GM12878 (cell line): ENCODE measurements at regions not wholly inside any gene's neighbourhood (a gene's known extent, or its start where the extent isn't known, plus 50 kb on each side); places are given as distances from the start of the nearest gene placed in this dataset.

Source experiments
- ATAC-seq: fragments of 200-7000 bp; cut with Tn5 transposase; 3 replicates; pipeline ENCODE4 v1.9.1; 2020; ENCODE audit warnings: mild to moderate bottlenecking, moderate library complexity
- BruUV-seq: library from RNA; stranded (reverse); fragments of 400-500 nt; replicated peaks from 2 replicates; lab custom pipeline; 2021; lab: Mats Ljungman, UMichigan
- CTCF ChIA-PET: fragments of 300-600 bp; sonication (Branson Sonifier 250); formaldehyde crosslinking; extraction: SDS; loops from one replicate; lab custom pipeline; 2021; ENCODE audit warnings: inconsistent platforms; lab: Yijun Ruan, JAX
- POLR2A ChIA-PET: fragments of 350-600 bp; formaldehyde crosslinking; extraction: SDS; loops from one replicate; lab custom pipeline; 2021; ENCODE audit warnings: inconsistent platforms; lab: Charles Lee
- RAD21 ChIA-PET: fragments of 300-600 bp; sonication (Branson Sonifier 250); formaldehyde crosslinking; loops from one replicate; lab custom pipeline; 2023; ENCODE audit warnings: antibody characterized with exemption; ENCODE audit not compliant: unreplicated experiment; lab: Charles Lee
- SMC1A ChIA-PET: fragments of 300-600 bp; sonication (Branson Sonifier 250); formaldehyde crosslinking; loops from one replicate; lab custom pipeline; 2023; ENCODE audit not compliant: unreplicated experiment, uncharacterized antibody; lab: Charles Lee
- DNase-seq: peaks from one replicate; pipeline ENCODE4 v3.0.0-alpha.2; 2011; ENCODE audit warnings: low read depth, low spot score
- FAIRE-seq: peaks from 3 replicates; lab custom pipeline; 2011; peaks lifted over from hg19 to GRCh38; lab: Jason Lieb, UNC
- H2AFZ ChIP-seq: 2 replicates; pipeline ENCODE4 v1.6.0; 2011; ENCODE audit warnings: low read depth, low read length, control low read depth; ENCODE audit not compliant: control insufficient read depth
- H3K27ac ChIP-seq: 2 replicates; pipeline ENCODE4 v1.5.1; 2011; ENCODE audit warnings: control low read depth; ENCODE audit not compliant: control insufficient read depth, insufficient read depth
- H3K27me3 ChIP-seq, 2 experiments: replicated peaks in 1 of 2; 2 replicates each; pipeline versions ENCODE4 v1.6.0 to v1.6.1; 2011; ENCODE audit warnings: low read length in 1 of 2; ENCODE audit not compliant: control insufficient read depth in 2 of 2, insufficient read depth in 2 of 2
- H3K36me3 ChIP-seq, 2 experiments: 2 replicates each; pipeline ENCODE4 v1.5.1; 2011; ENCODE audit warnings: low read length in 1 of 2; ENCODE audit not compliant: control insufficient read depth in 2 of 2, insufficient read depth in 2 of 2
- H3K4me1 ChIP-seq: 2 replicates; pipeline ENCODE4 v1.6.1; 2011; ENCODE audit warnings: mild to moderate bottlenecking, low read length, moderate library complexity, mixed read lengths; ENCODE audit not compliant: control insufficient read depth, insufficient read depth
- H3K4me2 ChIP-seq: 2 replicates; pipeline ENCODE4 v1.6.0; 2011; ENCODE audit warnings: control low read depth; ENCODE audit not compliant: control insufficient read depth, insufficient read depth
- H3K4me3 ChIP-seq: fragments of 200-600 bp; sonication (generic); 2 replicates; pipeline ENCODE4 v1.5.1; 2016
- H3K79me2 ChIP-seq: 2 replicates; pipeline ENCODE4 v1.6.0; 2011; ENCODE audit warnings: low read length; ENCODE audit not compliant: control insufficient read depth, insufficient read depth
- H3K9ac ChIP-seq: 2 replicates; pipeline ENCODE4 v1.8.0; 2011; ENCODE audit warnings: low read length, control low read depth, mixed read lengths; ENCODE audit not compliant: control insufficient read depth, insufficient read depth
- H3K9me3 ChIP-seq: replicated peaks from 3 replicates; pipeline ENCODE4 v1.5.1; 2011; ENCODE audit warnings: mild to moderate bottlenecking, low read length; ENCODE audit not compliant: control insufficient read depth, insufficient read depth
- H4K20me1 ChIP-seq: 2 replicates; pipeline ENCODE4 v1.6.0; 2011; ENCODE audit not compliant: control insufficient read depth, insufficient read depth
- BACH1 ChIP-seq: fragments of 450-650 bp; IDR thresholded peaks from 2 replicates; pipeline ENCODE4 v1.6.1; 2017; ENCODE audit warnings: mild to moderate bottlenecking, borderline replicate concordance
- HDGF ChIP-seq: fragments of 450-650 bp; IDR thresholded peaks from 2 replicates; pipeline ENCODE4 v1.6.1; 2016; ENCODE audit warnings: antibody characterized with exemption
- MEF2A ChIP-seq: IDR thresholded peaks from 2 replicates; pipeline ENCODE4 v1.6.1; 2011; ENCODE audit warnings: low read depth, mild to moderate bottlenecking, low read length, moderate library complexity; ENCODE audit not compliant: insufficient read depth
- NRF1 ChIP-seq: conservative IDR thresholded peaks from 2 replicates; pipeline ENCODE4 v1.6.1; 2011; ENCODE audit warnings: mild to moderate bottlenecking, low read depth, low read length, improper control_type of control experiment
- SIN3A ChIP-seq: IDR thresholded peaks from 2 replicates; pipeline ENCODE4 v1.6.1; 2012; ENCODE audit warnings: low read depth, low read length, improper control_type of control experiment
- SMC3 ChIP-seq: IDR thresholded peaks from 2 replicates; pipeline ENCODE4 v1.6.1; 2011; ENCODE audit warnings: low read length, improper control_type of control experiment, borderline replicate concordance
- SREBF2 ChIP-seq: IDR thresholded peaks from 2 replicates; pipeline ENCODE4 v1.6.1; 2012; ENCODE audit warnings: mild to moderate bottlenecking, low read length
- SRF ChIP-seq, 2 experiments: IDR thresholded peaks; 2 replicates each; pipeline ENCODE4 v1.6.1; 2011; ENCODE audit warnings: low read depth in 2 of 2, low read length in 2 of 2, mild to moderate bottlenecking in 1 of 2, moderate library complexity in 1 of 2
- ZNF384 ChIP-seq: IDR thresholded peaks from 2 replicates; pipeline ENCODE4 v1.6.1; 2012; ENCODE audit warnings: low read depth, mild to moderate bottlenecking, low read length, improper control_type of control experiment, borderline replicate concordance
- WGBS: methylation state at CpG from one replicate; pipeline ENCODE4 v1.1.6; 2016; ENCODE audit warnings: low lambda C conversion rate; ENCODE audit not compliant: insufficient replicate concordance, insufficient coverage; ENCODE audit errors: missing lambda C conversion rate; 5-methylcytosine and 5-hydroxymethylcytosine counted together
- in situ Hi-C: fragments of 300-500 bp; cut with MboI; formaldehyde crosslinking; loops from 9 replicates; pipeline ENCODE4 v1.14.3; 2018; ENCODE audit warnings: mixed read lengths
- intact Hi-C: fragments of 100-400 bp; cut with micrococcal nuclease; formaldehyde crosslinking; loops from one replicate; pipeline ENCODE4 v1.14.2; 2022; ENCODE audit not compliant: unreplicated experiment
- TF ChIP-seq, protein P1 (sequence below): fragments of 450-650 bp; IDR thresholded peaks from 2 replicates; pipeline ENCODE4 v1.6.1; 2016; ENCODE audit warnings: mild to moderate bottlenecking
- TF ChIP-seq, protein P2 (sequence below): IDR thresholded peaks from 2 replicates; pipeline ENCODE4 v1.6.1; 2012; ENCODE audit warnings: low read length, inconsistent platforms
- TF ChIP-seq, protein P3 (sequence below): fragments of 450-650 bp; IDR thresholded peaks from 2 replicates; pipeline ENCODE4 v1.6.1; 2014; ENCODE audit warnings: mild to moderate bottlenecking

DNA sequence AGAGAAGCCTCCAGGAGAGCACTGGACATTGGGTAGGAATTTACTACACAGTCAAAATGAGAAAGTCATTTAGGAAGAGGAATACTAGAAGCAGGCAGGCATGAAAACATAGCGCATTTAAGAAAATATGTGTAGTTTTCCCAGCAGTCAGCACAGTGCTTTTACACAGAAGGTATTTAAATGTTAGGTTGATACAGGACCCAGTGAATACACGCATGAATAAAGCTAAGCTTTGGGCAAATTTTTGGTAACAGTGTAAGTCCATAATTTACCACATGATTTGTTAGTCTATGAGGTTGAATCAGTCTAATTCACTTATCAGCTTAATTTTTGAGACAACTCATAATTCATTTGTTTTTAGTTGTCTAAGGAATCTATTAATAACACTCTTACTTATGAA is 421.7 kb upstream of the CDH20 start:
- WGBS, result 2% methylated on average over 2 of the region's 2 CpGs
- ChIA-PET RAD21 (no interaction called here), POLR2A (no interaction called here), CTCF (interaction anchor here (1.1 kb wide), 1 partner anchor 16 kb away, joined by 3 read pairs; no protein-coding TSS in a partner anchor), SMC1A (no interaction called here)
- FAIRE-seq (no peak), ATAC-seq (no peak), DNase-seq (no peak)
- no TSS peak for BruUV-seq
- no peaks in the 10 kb centered on the region for H3K9me3 ChIP-seq
- H2AFZ ChIP-seq, result no peak overlapping the region
- in situ Hi-C loops, result no loop called here
- H3K27me3 ChIP-seq, result no peaks in the 10 kb centered on the region
- no peaks in the 10 kb centered on the region for H3K79me2 ChIP-seq
- H4K20me1 ChIP-seq, result no peaks in the 10 kb centered on the region
- H3K4me3 ChIP-seq, result no peak overlapping the region
- H3K4me1 ChIP-seq, result no peaks in the 10 kb centered on the region
- no peaks in the 10 kb centered on the region for H3K36me3 ChIP-seq
- no peak for TF ChIP-seq BACH1
- TF ChIP-seq, protein P1, sequence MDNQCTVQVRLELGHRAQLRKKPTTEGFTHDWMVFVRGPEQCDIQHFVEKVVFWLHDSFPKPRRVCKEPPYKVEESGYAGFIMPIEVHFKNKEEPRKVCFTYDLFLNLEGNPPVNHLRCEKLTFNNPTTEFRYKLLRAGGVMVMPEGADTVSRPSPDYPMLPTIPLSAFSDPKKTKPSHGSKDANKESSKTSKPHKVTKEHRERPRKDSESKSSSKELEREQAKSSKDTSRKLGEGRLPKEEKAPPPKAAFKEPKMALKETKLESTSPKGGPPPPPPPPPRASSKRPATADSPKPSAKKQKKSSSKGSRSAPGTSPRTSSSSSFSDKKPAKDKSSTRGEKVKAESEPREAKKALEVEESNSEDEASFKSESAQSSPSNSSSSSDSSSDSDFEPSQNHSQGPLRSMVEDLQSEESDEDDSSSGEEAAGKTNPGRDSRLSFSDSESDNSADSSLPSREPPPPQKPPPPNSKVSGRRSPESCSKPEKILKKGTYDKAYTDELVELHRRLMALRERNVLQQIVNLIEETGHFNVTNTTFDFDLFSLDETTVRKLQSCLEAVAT, result no peak
- TF ChIP-seq SIN3A, result no peak
- no peak for TF ChIP-seq ZNF384
- TF ChIP-seq MEF2A, result no peak
- H3K4me2 ChIP-seq, result no peak overlapping the region
- no peak overlapping the region for H3K27ac ChIP-seq
- H3K9ac ChIP-seq, result no peak overlapping the region
- intact Hi-C loops, result no loop called here

DNA sequence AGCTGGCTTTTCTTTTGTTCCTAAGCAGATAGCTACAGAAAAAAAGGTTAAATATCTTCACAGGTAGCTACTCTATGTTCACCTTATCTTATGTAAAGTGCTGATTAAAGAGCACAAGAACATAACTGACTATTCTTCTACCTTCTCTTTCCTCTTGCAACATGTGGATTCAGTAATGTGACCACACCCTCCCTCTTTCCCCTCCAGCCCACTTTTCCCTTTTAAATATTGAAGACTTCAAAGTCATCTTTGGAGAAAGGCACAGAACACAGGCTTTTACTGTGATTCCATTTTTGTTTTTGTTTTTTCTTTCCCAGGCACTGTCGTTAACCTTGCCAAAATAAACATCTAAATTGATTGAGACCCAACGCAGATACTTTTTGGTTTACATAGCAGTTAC is 418.1 kb upstream of the CDH20 start:
- H3K79me2 ChIP-seq, result no peaks in the 10 kb centered on the region
- no peaks in the 10 kb centered on the region for H3K36me3 ChIP-seq
- no peak for DNase-seq
- CTCF ChIA-PET, result interaction anchor here (1.1 kb wide), 1 partner anchor 29 kb away, joined by 5 read pairs; no protein-coding TSS in a partner anchor
- H3K4me3 ChIP-seq, result no peak overlapping the region
- H4K20me1 ChIP-seq, result no peaks in the 10 kb centered on the region
- SMC1A ChIA-PET, result no interaction called here
- H3K4me1 ChIP-seq, result no peaks in the 10 kb centered on the region
- WGBS, result 50% methylated on average over 2 of the region's 2 CpGs
- FAIRE-seq, result no peak
- RAD21 ChIA-PET, result no interaction called here
- no peak for ATAC-seq
- no peaks in the 10 kb centered on the region for H3K27me3 ChIP-seq
- H2AFZ ChIP-seq, result no peak overlapping the region
- H3K9me3 ChIP-seq, result no peaks in the 10 kb centered on the region
- intact Hi-C loops (no loop called here), in situ Hi-C loops (no loop called here)
- POLR2A ChIA-PET, result no interaction called here
- H3K9ac ChIP-seq, result no peak overlapping the region
- no TSS peak for BruUV-seq
- TF ChIP-seq, protein P2, sequence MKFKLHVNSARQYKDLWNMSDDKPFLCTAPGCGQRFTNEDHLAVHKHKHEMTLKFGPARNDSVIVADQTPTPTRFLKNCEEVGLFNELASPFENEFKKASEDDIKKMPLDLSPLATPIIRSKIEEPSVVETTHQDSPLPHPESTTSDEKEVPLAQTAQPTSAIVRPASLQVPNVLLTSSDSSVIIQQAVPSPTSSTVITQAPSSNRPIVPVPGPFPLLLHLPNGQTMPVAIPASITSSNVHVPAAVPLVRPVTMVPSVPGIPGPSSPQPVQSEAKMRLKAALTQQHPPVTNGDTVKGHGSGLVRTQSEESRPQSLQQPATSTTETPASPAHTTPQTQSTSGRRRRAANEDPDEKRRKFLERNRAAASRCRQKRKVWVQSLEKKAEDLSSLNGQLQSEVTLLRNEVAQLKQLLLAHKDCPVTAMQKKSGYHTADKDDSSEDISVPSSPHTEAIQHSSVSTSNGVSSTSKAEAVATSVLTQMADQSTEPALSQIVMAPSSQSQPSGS, result no peak
- TF ChIP-seq, protein P3, sequence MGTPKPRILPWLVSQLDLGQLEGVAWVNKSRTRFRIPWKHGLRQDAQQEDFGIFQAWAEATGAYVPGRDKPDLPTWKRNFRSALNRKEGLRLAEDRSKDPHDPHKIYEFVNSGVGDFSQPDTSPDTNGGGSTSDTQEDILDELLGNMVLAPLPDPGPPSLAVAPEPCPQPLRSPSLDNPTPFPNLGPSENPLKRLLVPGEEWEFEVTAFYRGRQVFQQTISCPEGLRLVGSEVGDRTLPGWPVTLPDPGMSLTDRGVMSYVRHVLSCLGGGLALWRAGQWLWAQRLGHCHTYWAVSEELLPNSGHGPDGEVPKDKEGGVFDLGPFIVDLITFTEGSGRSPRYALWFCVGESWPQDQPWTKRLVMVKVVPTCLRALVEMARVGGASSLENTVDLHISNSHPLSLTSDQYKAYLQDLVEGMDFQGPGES, result no peak
- TF ChIP-seq NRF1 (no peak), SMC3 (no peak), SREBF2 (no peak), HDGF (no peak), SRF (IDR thresholded peaks at IDR 0.05; ENCODE audit: low read depth in 2 of 2, low read length in 2 of 2) (no peak)
- no peak overlapping the region for H3K4me2 ChIP-seq
- no peak overlapping the region for H3K27ac ChIP-seq
